HepG2 (cell line): ENCODE measurements at regions not wholly inside any gene's neighbourhood (a gene's known extent, or its start where the extent isn't known, plus 50 kb on each side); places are given as distances from the start of the nearest gene placed in this dataset.

Experiments
- ATAC-seq: fragments of 200-7000 bp; cut with Tn5 transposase; 3 replicates; pipeline ENCODE4 v1.9.1; 2020; ENCODE audit warnings: mild to moderate bottlenecking, moderate library complexity
- BruUV-seq: library from RNA; stranded (reverse); fragments of 400-500 nt; replicated peaks from 2 replicates; lab custom pipeline; 2021; lab: Mats Ljungman, UMichigan
- CTCF ChIA-PET: fragments of 300-600 bp; formaldehyde crosslinking; extraction: SDS; loops from one replicate; lab custom pipeline; 2021; ENCODE audit warnings: low total read pairs, inconsistent platforms, low intra/inter-chr PET ratio; lab: Yijun Ruan, JAX
- POLR2A ChIA-PET: fragments of 350-600 bp; sonication (Branson Sonifier 250); formaldehyde crosslinking; loops from one replicate; lab custom pipeline; 2020; ENCODE audit warnings: antibody characterized with exemption, inconsistent platforms; lab: Yijun Ruan, JAX
- DNase-seq: peaks from one replicate; pipeline ENCODE4 v3.0.0-alpha.2; 2015; ENCODE audit warnings: low spot score
- FAIRE-seq: peaks from 3 replicates; lab custom pipeline; 2011; peaks lifted over from hg19 to GRCh38; lab: Jason Lieb, UNC
- H2AFZ ChIP-seq: one replicate; pipeline ENCODE4 v1.6.1; 2011; ENCODE audit warnings: low read length, inconsistent platforms
- H3K27ac ChIP-seq: fragments of 300-600 bp; 3 replicates; pipeline ENCODE4 v1.8.0; 2011; ENCODE audit warnings: mixed run types, mild to moderate bottlenecking, mixed read lengths, low read length, inconsistent platforms; ENCODE audit not compliant: insufficient read depth; ENCODE audit errors: extremely low read length
- H3K27me3 ChIP-seq, 2 experiments: fragments of 200-600 bp in 1 of 2; 2 replicates in 1 of 2; 3 replicates in 1 of 2; pipeline versions ENCODE4 v1.6.0 to v1.8.0; 2011; ENCODE audit warnings: low read length in 2 of 2, mild to moderate bottlenecking in 2 of 2, moderate library complexity in 2 of 2, inconsistent platforms in 1 of 2; ENCODE audit not compliant: insufficient read depth in 2 of 2, control insufficient read depth in 1 of 2
- H3K36me3 ChIP-seq, 2 experiments: fragments of 200-600 bp in 1 of 2; replicated peaks in 1 of 2; 2 replicates in 1 of 2; 3 replicates in 1 of 2; pipeline versions ENCODE4 v1.5.1 to v1.8.0; 2011; ENCODE audit warnings: low read length in 2 of 2, inconsistent platforms in 1 of 2; ENCODE audit not compliant: insufficient read depth in 2 of 2, control insufficient read depth in 1 of 2
- H3K4me1 ChIP-seq: 2 replicates; pipeline ENCODE4 v1.5.1; 2012; ENCODE audit warnings: low read length, inconsistent platforms; ENCODE audit not compliant: insufficient read depth
- H3K4me2 ChIP-seq: 2 replicates; pipeline ENCODE4 v1.6.0; 2011; ENCODE audit warnings: low read depth, low read length, inconsistent platforms
- H3K4me3 ChIP-seq, 3 experiments: fragments of 200-600 bp in 1 of 3; sonication (generic), shearing (Covaris generic) in 1 of 3; replicated peaks in 1 of 3; 2 replicates each; pipeline ENCODE4 v1.5.1; 2011 to 2016; ENCODE audit warnings: low read length in 3 of 3, inconsistent platforms in 2 of 3, low read depth in 2 of 3, mild to moderate bottlenecking in 2 of 3, control low read depth in 1 of 3, mixed read lengths in 1 of 3; ENCODE audit not compliant: insufficient read depth in 1 of 3
- H3K79me2 ChIP-seq: one replicate; pipeline ENCODE4 v1.6.1; 2011; ENCODE audit warnings: low read length, inconsistent platforms; ENCODE audit not compliant: insufficient read depth
- H3K9ac ChIP-seq: 2 replicates; pipeline ENCODE4 v1.6.0; 2011; ENCODE audit warnings: mild to moderate bottlenecking, low read depth, low read length, inconsistent platforms; ENCODE audit not compliant: insufficient read depth
- H3K9me3 ChIP-seq: 2 replicates; pipeline ENCODE4 v1.5.1; 2012; ENCODE audit warnings: mild to moderate bottlenecking, low read length
- H4K20me1 ChIP-seq: 2 replicates; pipeline ENCODE4 v1.6.0; 2011; ENCODE audit warnings: inconsistent platforms, mild to moderate bottlenecking, low read length, moderate library complexity; ENCODE audit not compliant: insufficient read depth
- EP300 ChIP-seq, 3 experiments: sonication (generic) in 1 of 3; formaldehyde crosslinking in 1 of 3; IDR thresholded peaks; 2 replicates each; pipeline versions ENCODE4 v1.5.1 to v1.6.1; 2011 to 2020; ENCODE audit warnings: low read depth in 2 of 3, low read length in 2 of 3, borderline replicate concordance in 1 of 3, improper control_type of control experiment in 1 of 3, mild to moderate bottlenecking in 1 of 3, missing genetic modification reagents in 1 of 3, moderate library complexity in 1 of 3
- FOXK2 ChIP-seq: fragments of 450-650 bp; IDR thresholded peaks from 2 replicates; pipeline ENCODE4 v1.6.1; 2016
- HNRNPH1 ChIP-seq: fragments of 200-400 bp; formaldehyde crosslinking; optimal IDR thresholded peaks from 2 replicates; pipeline ENCODE3; 2017; ENCODE audit warnings: mild to moderate bottlenecking, low read depth, low read length
- PHF5A ChIP-seq: IDR thresholded peaks from one replicate; pipeline ENCODE4 v1.6.1; 2018; ENCODE audit warnings: low read depth, missing genetic modification reagents; ENCODE audit not compliant: unreplicated experiment
- SMAD3 ChIP-seq: sonication (generic); formaldehyde crosslinking; IDR thresholded peaks from 2 replicates; pipeline ENCODE4 v1.4.0; 2020; ENCODE audit warnings: missing genetic modification reagents
- STAT5B ChIP-seq: sonication (generic); formaldehyde crosslinking; IDR thresholded peaks from 2 replicates; pipeline ENCODE4 v1.4.0; 2020; ENCODE audit warnings: missing genetic modification reagents
- TP53 ChIP-seq: sonication (generic); formaldehyde crosslinking; conservative IDR thresholded peaks from 2 replicates; pipeline ENCODE4 v1.4.0; 2020; ENCODE audit warnings: missing genetic modification reagents
- ZKSCAN5 ChIP-seq: sonication (generic); formaldehyde crosslinking; IDR thresholded peaks from 2 replicates; pipeline ENCODE4 v1.5.1; 2020; ENCODE audit warnings: mild to moderate bottlenecking, missing genetic modification reagents
- ZNF318 ChIP-seq: sonication (generic); formaldehyde crosslinking; IDR thresholded peaks from 2 replicates; pipeline ENCODE4 v1.4.0; 2020; ENCODE audit warnings: mild to moderate bottlenecking, missing genetic modification reagents
- ZNF33B ChIP-seq: sonication (generic); formaldehyde crosslinking; IDR thresholded peaks from 2 replicates; pipeline ENCODE4 v1.5.1; 2020; ENCODE audit warnings: mild to moderate bottlenecking, missing genetic modification reagents
- ZNF547 ChIP-seq: sonication (generic); formaldehyde crosslinking; IDR thresholded peaks from 2 replicates; pipeline ENCODE4 v1.5.1; 2020; ENCODE audit warnings: mild to moderate bottlenecking, missing genetic modification reagents
- ZNF784 ChIP-seq: sonication (generic); formaldehyde crosslinking; IDR thresholded peaks from 2 replicates; pipeline ENCODE4 v1.5.1; 2020; ENCODE audit warnings: missing genetic modification reagents, mild to moderate bottlenecking, borderline replicate concordance
- ZNF883 ChIP-seq: sonication (generic); formaldehyde crosslinking; IDR thresholded peaks from 2 replicates; pipeline ENCODE4 v1.5.1; 2020; ENCODE audit warnings: mild to moderate bottlenecking, missing genetic modification reagents; ENCODE audit errors: not compliant biosample characterization
- in situ Hi-C: cut with HindIII; loops from 2 replicates; pipeline ENCODE4 v1.10.0; 2017; ENCODE audit warnings: low pct_unique_long_range_greater_than_20kb; ENCODE audit not compliant: extremely low pct_ligation_motif_present
- intact Hi-C: fragments of 100-400 bp; cut with micrococcal nuclease; formaldehyde crosslinking; loops from one replicate; pipeline ENCODE4 v1.10.0; 2022; ENCODE audit not compliant: unreplicated experiment

GRCh38 chr5:28707706-28708105 is 1669.3 kb upstream of the CDH9 start:
- TF ChIP-seq ZNF318 (CRISPR knock-in tag): no peak
- no peak for TF ChIP-seq SMAD3 (CRISPR knock-in tag)
- no peak for TF ChIP-seq HNRNPH1
- no peak for TF ChIP-seq ZNF883 (CRISPR knock-in tag)
- TF ChIP-seq PHF5A: no peak
- no peak for TF ChIP-seq EP300 (IDR thresholded peaks at IDR 0.05; ENCODE audit: low read depth in 2 of 2, low read length in 2 of 2)
- TF ChIP-seq EP300 (CRISPR knock-in tag; IDR thresholded peaks at IDR 0.05; ENCODE audit: borderline replicate concordance): no peak
- TF ChIP-seq STAT5B: no peak
- TF ChIP-seq ZNF33B: no peak
- TF ChIP-seq FOXK2: no peak
- no peak for TF ChIP-seq TP53 (CRISPR knock-in tag)
- TF ChIP-seq ZKSCAN5 (CRISPR knock-in tag): no peak
- TF ChIP-seq ZNF547 (CRISPR knock-in tag): no peak
- no peak for TF ChIP-seq ZNF784 (CRISPR knock-in tag)

More at GRCh38 chr5:28707706-28708105, 1669.3 kb upstream of the CDH9 start:
- Histone ChIP-seq H3K9me3 (no peaks in the 10 kb centered on the region), H3K4me3 (no peak overlapping the region), H3K79me2 (no peaks in the 10 kb centered on the region), H3K4me2 (no peak overlapping the region), H3K4me1 (no peaks in the 10 kb centered on the region), H3K36me3 (no peaks in the 10 kb centered on the region), H2AFZ (no peak overlapping the region), H3K27ac (no peak overlapping the region), H4K20me1 (no peaks in the 10 kb centered on the region), H3K9ac (no peak overlapping the region), H3K27me3 (no peaks in the 10 kb centered on the region)
- POLR2A ChIA-PET: no interaction called here
- no peak for FAIRE-seq
- BruUV-seq: no TSS peak
- intact Hi-C loops: no loop called here
- in situ Hi-C loops: no loop called here
- ATAC-seq: no peak
- DNase-seq: no peak
- CTCF ChIA-PET: no interaction called here
